GM21786 (cell line): ENCODE measurements at regions not wholly inside any gene's neighbourhood (a gene's known extent, or its start where the extent isn't known, plus 50 kb on each side); places are given as distances from the start of the nearest gene placed in this dataset.

Experiments used
- ATAC-seq: cut with Tn5 transposase; IDR thresholded peaks from one replicate; pipeline ENCODE4 v1.9.1; 2021; ENCODE audit not compliant: unreplicated experiment

- ATAC-seq, result no peak
Measured at GRCh38 chr3:18127859-18128681, 297.1 kb downstream of the SATB1 start.

DNA sequence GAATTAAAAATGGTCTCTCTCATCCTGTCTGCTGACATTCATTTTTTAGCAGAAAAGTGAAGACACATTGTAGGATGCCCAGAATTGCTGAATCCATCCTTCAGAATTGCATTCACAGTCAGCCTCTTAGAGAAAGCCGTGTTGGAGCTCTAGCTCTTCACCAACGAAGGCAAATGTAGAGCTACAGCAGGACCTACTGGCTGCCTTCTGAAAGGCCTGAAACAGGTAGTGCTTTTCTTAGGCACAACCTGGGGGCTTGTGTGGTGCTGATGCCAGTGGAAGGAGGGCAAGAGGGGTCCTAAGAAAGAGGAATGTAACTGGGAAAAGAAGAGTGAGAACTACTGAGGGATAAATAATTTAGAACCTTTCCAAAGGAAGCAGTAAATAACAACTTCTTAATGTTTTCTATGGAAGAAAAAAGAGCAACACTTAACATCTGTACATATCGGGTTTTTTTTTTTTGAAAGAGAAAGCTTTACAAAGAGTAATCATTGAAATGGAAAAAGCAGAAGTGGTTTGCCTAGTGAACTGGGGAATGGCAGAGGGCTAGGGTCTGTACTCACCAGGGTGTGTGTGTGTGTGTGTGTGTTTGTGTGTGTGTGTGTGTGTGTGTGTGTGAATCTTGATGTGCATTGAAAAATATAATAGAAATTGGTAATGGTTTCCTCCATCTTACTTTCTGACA, 297.8 kb downstream of the SATB1 start:
- peak; percentile 98 for ATAC-seq

DNA sequence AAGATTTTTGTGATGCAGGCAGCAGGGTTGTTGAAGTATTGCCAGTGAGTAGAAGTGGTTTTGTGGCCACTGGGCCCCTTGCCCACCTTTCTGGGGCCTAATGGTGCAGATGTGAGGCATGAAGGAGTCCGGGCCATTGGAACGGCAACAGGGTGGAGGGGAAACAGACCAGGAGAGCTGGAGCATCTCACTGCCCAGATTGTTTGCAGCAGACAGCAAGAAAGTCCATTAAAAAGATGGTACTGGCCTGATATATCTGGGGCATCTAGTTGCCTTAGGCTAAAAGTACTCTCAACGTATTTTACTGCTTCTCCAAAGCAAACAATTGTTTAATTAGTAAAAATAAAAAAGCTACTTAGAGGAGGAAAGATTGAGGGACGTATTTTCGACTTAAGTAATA, 298.4 kb downstream of the SATB1 start:
- no peak for ATAC-seq

GRCh38 chr3:18124501-18124900, 300.6 kb downstream of the SATB1 start:
- ATAC-seq, result no peak

- no peak for ATAC-seq
Measured at GRCh38 chr3:18122264-18122663, 302.9 kb downstream of the SATB1 start.

DNA sequence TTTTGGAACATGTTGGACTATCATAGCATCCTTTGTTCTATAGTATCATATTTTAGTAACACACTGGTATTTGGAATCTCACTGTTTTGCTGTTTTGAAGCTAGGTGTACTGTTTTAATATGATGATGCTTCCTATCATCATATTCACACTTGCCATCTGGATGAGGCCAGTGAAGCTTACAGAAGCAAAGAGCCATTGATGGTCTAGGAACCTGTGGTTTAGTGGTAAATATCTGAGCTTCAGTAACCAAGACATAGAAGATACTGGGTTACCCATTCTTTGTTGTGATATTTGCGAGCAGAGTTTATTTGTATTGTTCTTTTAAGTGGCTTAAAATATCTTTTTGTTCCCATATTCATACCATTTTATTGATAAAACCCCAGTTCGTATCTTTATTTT, 304.1 kb downstream of the SATB1 start:
- ATAC-seq, result no peak

- ATAC-seq, result no peak
Measured at GRCh38 chr3:18119866-18120265, 305.3 kb downstream of the SATB1 start.

DNA sequence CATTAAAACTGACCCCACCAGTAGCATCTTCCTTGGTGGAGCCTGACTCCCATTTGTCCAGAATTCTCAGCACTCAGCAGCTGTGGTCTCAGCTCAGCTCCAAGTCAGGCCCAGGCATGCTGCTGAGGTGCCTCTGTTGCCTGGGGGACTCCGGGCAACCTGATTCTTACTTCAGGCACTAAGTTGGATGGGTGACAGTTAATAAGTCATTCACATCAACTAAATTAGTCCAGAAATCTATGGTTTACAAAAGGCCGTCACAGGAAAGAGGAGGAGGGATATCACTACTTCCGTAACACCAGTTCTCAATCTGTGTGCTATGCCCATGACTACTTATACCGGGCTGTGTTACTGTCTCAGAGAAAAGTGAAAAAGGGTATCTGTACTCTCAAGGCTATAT, 310.2 kb downstream of the SATB1 start:
- ATAC-seq, result no peak

DNA sequence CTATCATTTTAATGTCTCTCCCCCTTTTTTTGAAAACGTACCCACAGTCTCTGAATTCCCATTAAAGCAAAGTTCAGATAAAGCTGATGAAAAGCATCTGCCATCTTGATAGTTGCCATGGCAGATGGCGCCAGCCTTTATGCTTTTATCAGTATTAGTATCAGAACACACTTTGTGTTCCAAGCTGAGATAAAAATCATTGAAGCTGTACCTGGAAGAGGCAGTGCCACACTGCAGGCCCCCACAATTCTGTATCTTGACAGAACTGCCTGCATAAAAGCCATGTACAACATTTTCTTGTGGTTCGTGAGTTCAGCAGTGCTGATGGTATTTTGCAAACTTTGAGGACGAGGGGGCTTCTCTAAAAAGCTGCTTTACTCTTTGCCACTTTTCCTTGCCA, 311.7 kb downstream of the SATB1 start:
- ATAC-seq, result no peak

- no peak for ATAC-seq
Measured at GRCh38 chr3:18112674-18113375, 312.3 kb downstream of the SATB1 start.

- ATAC-seq, result peak; percentile 94
Measured at GRCh38 chr3:18111796-18112232, 313.3 kb downstream of the SATB1 start.

- ATAC-seq, result no peak
Measured at GRCh38 chr3:18103591-18103990, 321.5 kb downstream of the SATB1 start.

DNA sequence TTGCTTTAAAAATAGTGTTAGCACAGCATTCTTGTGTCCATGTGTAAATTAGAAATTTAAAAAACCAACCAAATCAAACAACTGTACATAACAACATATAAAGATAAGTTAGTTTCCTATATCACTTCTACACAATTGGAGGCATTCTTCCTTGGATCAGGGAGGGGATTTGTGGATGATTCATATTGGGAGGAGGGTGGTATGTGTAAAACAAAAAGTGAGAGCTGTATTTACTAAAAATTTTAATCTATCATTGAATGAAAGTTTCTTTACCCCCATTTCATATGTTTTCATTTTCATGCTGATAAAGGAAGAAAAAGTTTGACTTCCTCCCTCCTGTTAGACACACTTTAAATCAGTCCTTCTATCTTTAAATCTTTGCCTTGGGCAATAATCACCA, 325.0 kb downstream of the SATB1 start:
- ATAC-seq, result no peak

GRCh38 chr3:18099611-18100010, 325.5 kb downstream of the SATB1 start:
- no peak for ATAC-seq

- ATAC-seq, result no peak
Measured at GRCh38 chr3:18098960-18099587, 326.1 kb downstream of the SATB1 start.

GRCh38 chr3:18097989-18098388, 327.1 kb downstream of the SATB1 start:
- ATAC-seq, result no peak

DNA sequence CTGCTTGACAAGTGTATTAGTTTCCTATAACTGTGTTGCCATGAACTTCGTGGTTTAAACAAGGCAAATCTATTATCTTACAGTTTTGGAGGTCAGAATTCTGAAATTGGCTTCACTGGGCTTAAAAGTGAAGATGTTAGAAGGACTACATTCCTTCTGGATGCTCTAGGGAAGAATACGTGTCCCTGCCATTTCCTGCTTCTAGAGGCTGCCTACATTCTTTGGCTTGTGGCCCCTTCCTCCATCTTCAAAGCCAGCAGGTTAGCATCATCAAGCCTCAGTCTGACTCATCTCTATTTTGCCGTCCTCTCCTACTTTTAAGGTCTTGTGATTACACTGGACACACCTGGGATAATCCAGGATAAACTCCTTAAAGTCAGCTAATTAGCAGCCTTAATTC, 327.7 kb downstream of the SATB1 start:
- no peak for ATAC-seq

- no peak for ATAC-seq
Measured at GRCh38 chr3:18092726-18093125, 332.4 kb downstream of the SATB1 start.

DNA sequence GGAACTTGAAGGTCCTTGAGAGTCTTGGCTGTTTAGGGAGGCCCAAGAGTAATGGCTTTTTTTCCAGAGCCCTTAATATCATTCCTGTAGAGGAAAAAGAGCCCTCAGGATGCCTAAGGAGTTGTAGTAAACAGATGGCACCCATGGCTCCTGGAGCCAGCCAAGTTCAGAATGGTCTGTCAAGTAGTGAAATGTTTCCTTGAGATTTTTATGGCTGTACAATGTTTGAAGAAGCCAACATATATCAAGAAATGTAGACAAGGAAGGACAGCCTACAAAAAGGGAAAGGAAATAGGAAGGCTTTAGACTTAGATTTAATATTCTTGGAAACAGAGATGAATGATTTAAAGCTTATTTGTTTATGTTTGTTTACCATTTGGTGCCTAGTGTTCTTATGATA, 334.8 kb downstream of the SATB1 start:
- no peak for ATAC-seq

- ATAC-seq, result no peak
Measured at GRCh38 chr3:18087988-18088387, 337.2 kb downstream of the SATB1 start.

DNA sequence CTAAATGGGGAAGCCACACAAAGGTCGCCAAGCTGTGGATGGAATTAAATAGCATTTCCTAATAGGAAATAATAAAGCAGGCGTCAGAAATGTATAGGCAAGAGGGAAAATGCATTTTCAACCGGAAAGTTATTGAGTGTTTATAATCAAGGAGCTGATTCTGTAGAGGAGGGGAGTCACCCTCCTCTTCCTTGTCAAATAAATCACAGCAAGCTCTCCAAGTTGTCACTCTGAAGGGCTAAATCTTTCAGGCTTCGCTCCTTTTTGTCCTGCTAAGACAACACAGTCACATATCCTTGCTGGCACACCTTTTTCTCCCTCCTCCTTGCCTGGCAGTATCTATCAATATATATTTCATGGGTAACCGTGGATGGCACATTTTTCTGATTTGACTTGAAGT, 338.4 kb downstream of the SATB1 start:
- no peak for ATAC-seq
